HFF-Myc (cell line): ENCODE measurements at regions not wholly inside any gene's neighbourhood (a gene's known extent, or its start where the extent isn't known, plus 50 kb on each side); places are given as distances from the start of the nearest gene placed in this dataset.

Experiments used
- DNase-seq: peaks from one replicate; pipeline ENCODE4 v3.0.0-alpha.2; 2011; ENCODE audit warnings: low read depth; ENCODE audit errors: extremely low read depth
- H3K4me3 ChIP-seq: replicated peaks from 2 replicates; pipeline ENCODE4 v1.5.1; 2011; ENCODE audit warnings: low read depth, mild to moderate bottlenecking, control low read depth, low read length
- TF ChIP-seq, protein P1 (sequence below): IDR thresholded peaks from 2 replicates; pipeline ENCODE4 v1.5.1; 2012; ENCODE audit warnings: mild to moderate bottlenecking, low read depth, low read length, control low read depth; ENCODE audit errors: missing control alignments

DNA sequence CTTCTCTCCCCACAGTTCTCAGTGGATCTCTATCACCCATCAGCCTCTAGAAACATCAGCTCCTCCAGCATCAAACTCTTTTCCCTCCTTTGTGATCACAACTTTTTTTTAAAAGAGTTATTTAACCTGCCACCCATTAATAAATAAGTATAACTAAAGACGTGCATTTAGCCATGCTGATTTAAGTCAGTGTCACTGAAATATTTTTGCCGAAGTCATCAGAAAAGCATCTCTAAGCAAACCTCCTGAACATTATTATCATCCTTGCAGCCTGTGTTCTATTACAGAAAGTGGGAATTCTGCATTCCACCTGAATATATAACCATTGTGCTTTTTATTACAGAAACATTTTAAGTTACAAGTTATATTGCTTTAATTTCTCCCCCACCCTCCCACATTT lies 106.2 kb upstream of the ARHGAP28 start:
- no peak for DNase-seq
- H3K4me3 ChIP-seq = no peak overlapping the region
- TF ChIP-seq, protein P1, sequence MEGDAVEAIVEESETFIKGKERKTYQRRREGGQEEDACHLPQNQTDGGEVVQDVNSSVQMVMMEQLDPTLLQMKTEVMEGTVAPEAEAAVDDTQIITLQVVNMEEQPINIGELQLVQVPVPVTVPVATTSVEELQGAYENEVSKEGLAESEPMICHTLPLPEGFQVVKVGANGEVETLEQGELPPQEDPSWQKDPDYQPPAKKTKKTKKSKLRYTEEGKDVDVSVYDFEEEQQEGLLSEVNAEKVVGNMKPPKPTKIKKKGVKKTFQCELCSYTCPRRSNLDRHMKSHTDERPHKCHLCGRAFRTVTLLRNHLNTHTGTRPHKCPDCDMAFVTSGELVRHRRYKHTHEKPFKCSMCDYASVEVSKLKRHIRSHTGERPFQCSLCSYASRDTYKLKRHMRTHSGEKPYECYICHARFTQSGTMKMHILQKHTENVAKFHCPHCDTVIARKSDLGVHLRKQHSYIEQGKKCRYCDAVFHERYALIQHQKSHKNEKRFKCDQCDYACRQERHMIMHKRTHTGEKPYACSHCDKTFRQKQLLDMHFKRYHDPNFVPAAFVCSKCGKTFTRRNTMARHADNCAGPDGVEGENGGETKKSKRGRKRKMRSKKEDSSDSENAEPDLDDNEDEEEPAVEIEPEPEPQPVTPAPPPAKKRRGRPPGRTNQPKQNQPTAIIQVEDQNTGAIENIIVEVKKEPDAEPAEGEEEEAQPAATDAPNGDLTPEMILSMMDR = no peak

- peak; percentile 42 for DNase-seq
- TF ChIP-seq, protein P1 = no peak
- no peak overlapping the region for H3K4me3 ChIP-seq
Observed at GRCh38 chr18:6624271-6624660, 105.2 kb upstream of the ARHGAP28 start.

DNA sequence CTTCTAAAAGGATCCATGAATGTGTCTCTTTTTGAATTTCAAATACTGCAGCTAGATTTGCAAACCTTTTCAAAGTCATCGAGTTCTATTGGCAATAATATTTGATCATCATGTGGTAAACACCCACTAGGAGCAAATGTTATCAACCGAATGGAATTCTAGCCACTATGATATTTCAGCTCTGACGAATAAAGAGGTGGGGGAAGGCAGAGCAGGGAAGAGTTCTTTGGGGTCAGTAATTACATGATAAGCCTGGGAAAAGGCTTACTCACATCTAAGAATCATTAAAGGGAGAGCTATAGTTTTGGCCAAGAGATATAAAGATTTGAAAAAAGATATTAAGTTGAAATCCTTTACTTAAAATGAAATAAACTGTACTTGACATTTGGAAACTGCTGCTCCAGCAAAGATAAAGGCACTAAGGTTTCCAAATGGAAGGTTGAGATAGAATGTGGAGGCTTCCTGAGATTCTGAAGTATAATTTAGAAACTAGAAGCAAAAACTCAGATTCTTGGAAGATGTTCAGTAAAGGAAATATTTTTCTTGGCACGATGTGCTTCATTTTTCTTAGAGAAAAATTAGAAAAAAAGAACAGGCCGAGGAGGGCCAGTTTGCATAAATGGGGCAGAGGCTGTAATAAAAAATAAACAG lies 104.7 kb upstream of the ARHGAP28 start:
- TF ChIP-seq, protein P1 = no peak

DNA sequence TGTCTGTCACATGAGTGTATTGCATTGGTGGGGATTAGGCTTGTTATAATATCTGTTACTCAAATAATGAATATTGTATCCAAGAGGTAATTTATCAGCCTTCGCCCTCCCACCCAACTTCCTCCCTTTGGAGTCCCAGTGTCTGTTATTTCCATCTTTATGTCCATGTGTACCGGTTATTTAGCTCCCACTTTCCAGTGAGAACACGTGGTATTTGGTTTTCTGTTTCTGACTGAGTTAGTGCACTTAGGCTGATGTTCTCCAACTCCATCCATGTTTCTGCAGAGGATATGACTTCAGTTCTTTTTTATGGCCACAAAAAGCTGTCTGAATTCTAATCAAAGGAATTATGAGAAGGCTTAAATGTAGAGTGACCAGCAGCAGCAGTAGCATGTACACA lies 104.0 kb upstream of the ARHGAP28 start:
- H3K4me3 ChIP-seq = no peak overlapping the region
- TF ChIP-seq, protein P1 = no peak
- no peak for DNase-seq

More for the DNA sequence above, 104.7 kb upstream of the ARHGAP28 start:
- DNase-seq = no peak
- H3K4me3 ChIP-seq = no peak overlapping the region

DNA sequence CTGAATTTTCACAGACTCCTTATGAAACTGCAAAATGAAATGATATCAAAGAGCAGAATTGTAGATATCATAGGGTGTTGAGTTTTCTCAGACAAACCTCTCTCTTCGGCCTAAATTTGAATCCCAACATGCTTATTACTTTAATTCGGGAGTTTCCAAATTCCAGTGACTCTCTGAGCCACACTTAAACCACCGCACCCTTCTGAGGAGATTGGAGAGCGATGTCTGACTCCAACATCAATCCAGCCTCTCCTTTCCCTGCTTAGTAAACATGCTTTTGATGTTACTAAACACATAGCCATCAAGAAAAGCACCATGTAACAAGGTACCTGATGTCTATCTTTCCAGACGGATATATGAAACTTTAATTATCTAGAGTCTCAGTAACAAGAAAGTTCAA lies 103.1 kb upstream of the ARHGAP28 start:
- H3K4me3 ChIP-seq = no peak overlapping the region
- TF ChIP-seq, protein P1 = no peak
- no peak for DNase-seq

- TF ChIP-seq, protein P1 = no peak
- no peak for DNase-seq
- no peak overlapping the region for H3K4me3 ChIP-seq
Observed at GRCh38 chr18:6627645-6628044, 101.9 kb upstream of the ARHGAP28 start.

GRCh38 chr18:6628187-6628586 lies 101.3 kb upstream of the ARHGAP28 start:
- TF ChIP-seq, protein P1 = no peak
- DNase-seq = no peak

More at GRCh38 chr18:6628187-6628586, 101.3 kb upstream of the ARHGAP28 start:
- no peak overlapping the region for H3K4me3 ChIP-seq
